ENCODE measurements at regions not wholly inside any gene's neighbourhood (a gene's known extent, or its start where the extent isn't known, plus 50 kb on each side); places are given as distances from the start of the nearest gene placed in this dataset.

- TF ChIP-seq CTCF (IDR thresholded peaks at IDR 0.05; ENCODE audit: low read depth, low read length, poor library complexity, severe bottlenecking), result no peak
- TF ChIP-seq EZH2phosphoT487 (IDR thresholded peaks at IDR 0.05; ENCODE audit: borderline replicate concordance, low read length), result no peak
Measured at GRCh38 chr5:30930736-30931135, 262.8 kb upstream of the CDH6 start.

GRCh38 chr5:30928956-30929355 lies 264.5 kb upstream of the CDH6 start:
- Histone ChIP-seq H3K4me3 (ENCODE audit: low read length) (no peak overlapping the region), H3K36me3 (ENCODE audit: control insufficient read depth, low read length) (no peaks in the 10 kb centered on the region), H3K79me2 (ENCODE audit: control insufficient read depth, low read length) (no peaks in the 10 kb centered on the region), H4K20me1 (ENCODE audit: control insufficient read depth, insufficient read depth, low read depth, low read length) (no peaks in the 10 kb centered on the region), H3F3A (ENCODE audit: control insufficient read depth, insufficient read depth) (no peaks in the 10 kb centered on the region), H3K27me3 (ENCODE audit: control insufficient read depth, low read length) (no peaks in the 10 kb centered on the region), H3K9me3 (ENCODE audit: control insufficient read depth, insufficient read depth, low read length) (no peaks in the 10 kb centered on the region), H3K9me2 (replicated peaks; ENCODE audit: control insufficient read depth, low read length) (no peaks in the 10 kb centered on the region), H3K27ac (ENCODE audit: low read depth, low read length) (no peak overlapping the region), H3K4me1 (ENCODE audit: control insufficient read depth, low read length) (no peaks in the 10 kb centered on the region), H3K4me2 (ENCODE audit: low read length) (no peak overlapping the region)
- TF ChIP-seq EZH2phosphoT487 (IDR thresholded peaks at IDR 0.05; ENCODE audit: borderline replicate concordance, low read length) (no peak), CTCF (IDR thresholded peaks at IDR 0.05; ENCODE audit: low read depth, low read length, poor library complexity, severe bottlenecking) (no peak)

More at GRCh38 chr5:30930736-30931135, 262.8 kb upstream of the CDH6 start:
- Histone ChIP-seq H4K20me1 (ENCODE audit: control insufficient read depth, insufficient read depth, low read depth, low read length) (no peaks in the 10 kb centered on the region), H3K4me3 (ENCODE audit: low read length) (no peak overlapping the region), H3K4me1 (ENCODE audit: control insufficient read depth, low read length) (no peaks in the 10 kb centered on the region), H3K36me3 (ENCODE audit: control insufficient read depth, low read length) (no peaks in the 10 kb centered on the region), H3K4me2 (ENCODE audit: low read length) (no peak overlapping the region), H3K27ac (ENCODE audit: low read depth, low read length) (no peak overlapping the region), H3K9me2 (replicated peaks; ENCODE audit: control insufficient read depth, low read length) (no peaks in the 10 kb centered on the region), H3K9me3 (ENCODE audit: control insufficient read depth, insufficient read depth, low read length) (no peaks in the 10 kb centered on the region), H3K27me3 (ENCODE audit: control insufficient read depth, low read length) (no peaks in the 10 kb centered on the region), H3F3A (ENCODE audit: control insufficient read depth, insufficient read depth) (no peaks in the 10 kb centered on the region), H3K79me2 (ENCODE audit: control insufficient read depth, low read length) (no peaks in the 10 kb centered on the region)

GRCh38 chr5:30926218-30926617 lies 267.3 kb upstream of the CDH6 start:
- H4K20me1 ChIP-seq (ENCODE audit: control insufficient read depth, insufficient read depth, low read depth, low read length), result no peaks in the 10 kb centered on the region
- no peaks in the 10 kb centered on the region for H3K27me3 ChIP-seq (ENCODE audit: control insufficient read depth, low read length)
- no peaks in the 10 kb centered on the region for H3K4me1 ChIP-seq (ENCODE audit: control insufficient read depth, low read length)
- H3K9me2 ChIP-seq (replicated peaks; ENCODE audit: control insufficient read depth, low read length), result no peaks in the 10 kb centered on the region
- H3K9me3 ChIP-seq (ENCODE audit: control insufficient read depth, insufficient read depth, low read length), result no peaks in the 10 kb centered on the region
- H3K36me3 ChIP-seq (ENCODE audit: control insufficient read depth, low read length), result no peaks in the 10 kb centered on the region
- H3K4me2 ChIP-seq (ENCODE audit: low read length), result no peak overlapping the region
- no peak overlapping the region for H3K4me3 ChIP-seq (ENCODE audit: low read length)
- H3K79me2 ChIP-seq (ENCODE audit: control insufficient read depth, low read length), result no peaks in the 10 kb centered on the region
- no peak overlapping the region for H3K27ac ChIP-seq (ENCODE audit: low read depth, low read length)
- H3F3A ChIP-seq (ENCODE audit: control insufficient read depth, insufficient read depth), result no peaks in the 10 kb centered on the region
- no peak for TF ChIP-seq CTCF (IDR thresholded peaks at IDR 0.05; ENCODE audit: low read depth, low read length, poor library complexity, severe bottlenecking)
- TF ChIP-seq EZH2phosphoT487 (IDR thresholded peaks at IDR 0.05; ENCODE audit: borderline replicate concordance, low read length), result no peak

GRCh38 chr5:30921388-30921787 lies 272.1 kb upstream of the CDH6 start:
- TF ChIP-seq CTCF (IDR thresholded peaks at IDR 0.05; ENCODE audit: low read depth, low read length, poor library complexity, severe bottlenecking), result no peak
- no peak for TF ChIP-seq EZH2phosphoT487 (IDR thresholded peaks at IDR 0.05; ENCODE audit: borderline replicate concordance, low read length)
- Histone ChIP-seq H4K20me1 (ENCODE audit: control insufficient read depth, insufficient read depth, low read depth, low read length) (no peaks in the 10 kb centered on the region), H3K4me1 (ENCODE audit: control insufficient read depth, low read length) (no peaks in the 10 kb centered on the region)

More at GRCh38 chr5:30921388-30921787, 272.1 kb upstream of the CDH6 start:
- H3K4me2 ChIP-seq (ENCODE audit: low read length), result no peak overlapping the region
- no peak overlapping the region for H3K4me3 ChIP-seq (ENCODE audit: low read length)
- no peaks in the 10 kb centered on the region for H3K9me2 ChIP-seq (replicated peaks; ENCODE audit: control insufficient read depth, low read length)
- no peaks in the 10 kb centered on the region for H3K79me2 ChIP-seq (ENCODE audit: control insufficient read depth, low read length)
- H3K27me3 ChIP-seq (ENCODE audit: control insufficient read depth, low read length), result no peaks in the 10 kb centered on the region
- no peaks in the 10 kb centered on the region for H3F3A ChIP-seq (ENCODE audit: control insufficient read depth, insufficient read depth)
- no peak overlapping the region for H3K27ac ChIP-seq (ENCODE audit: low read depth, low read length)
- H3K36me3 ChIP-seq (ENCODE audit: control insufficient read depth, low read length), result no peaks in the 10 kb centered on the region
- H3K9me3 ChIP-seq (ENCODE audit: control insufficient read depth, insufficient read depth, low read length), result no peaks in the 10 kb centered on the region
